ENCODE measurements at regions not wholly inside any gene's neighbourhood (a gene's known extent, or its start where the extent isn't known, plus 50 kb on each side); places are given as distances from the start of the nearest gene placed in this dataset.
"Not testable (repeated sequence)": the region's sequence is repeated elsewhere in the genome, so short reads cannot be mapped to it uniquely, and the experiment has no call there.

GRCh38 chr3:145842294-145842902, 318.6 kb downstream of the PLOD2 start:
- DNase-seq (ENCODE audit: low spot score): no peak

- no peak for DNase-seq (ENCODE audit: low spot score)
Measured at GRCh38 chr3:145843561-145843960, 317.4 kb downstream of the PLOD2 start.

- no peak for DNase-seq (ENCODE audit: low spot score)
Measured at GRCh38 chr3:145849115-145849514, 311.9 kb downstream of the PLOD2 start.

- no peak for DNase-seq (ENCODE audit: low spot score)
Measured at GRCh38 chr3:145854499-145854898, 306.5 kb downstream of the PLOD2 start.

- DNase-seq (ENCODE audit: low spot score): no peak
Measured at GRCh38 chr3:145857956-145858355, 303.0 kb downstream of the PLOD2 start.

- DNase-seq (ENCODE audit: low spot score): no peak
Measured at GRCh38 chr3:145864336-145864735, 296.6 kb downstream of the PLOD2 start.

GRCh38 chr3:145865399-145866018, 295.5 kb downstream of the PLOD2 start:
- no peak for DNase-seq (ENCODE audit: low spot score)

GRCh38 chr3:145869958-145870357, 291.0 kb downstream of the PLOD2 start:
- no peak for DNase-seq (ENCODE audit: low spot score)

GRCh38 chr3:145882436-145882835, 278.5 kb downstream of the PLOD2 start:
- no peak for DNase-seq (ENCODE audit: low spot score)

- DNase-seq (ENCODE audit: low spot score): no peak
Measured at GRCh38 chr3:145889730-145890129, 271.3 kb downstream of the PLOD2 start.

GRCh38 chr3:145892869-145893268, 268.1 kb downstream of the PLOD2 start:
- no peak for DNase-seq (ENCODE audit: low spot score)

- DNase-seq (ENCODE audit: low spot score): no peak
Measured at GRCh38 chr3:145893331-145893730, 267.7 kb downstream of the PLOD2 start.

- no peak for DNase-seq (ENCODE audit: low spot score)
Measured at GRCh38 chr3:145898487-145898886, 262.5 kb downstream of the PLOD2 start.

- DNase-seq (ENCODE audit: low spot score): no peak
Measured at GRCh38 chr3:145899241-145899640, 261.7 kb downstream of the PLOD2 start.

GRCh38 chr3:145900056-145900829, 260.7 kb downstream of the PLOD2 start:
- DNase-seq (ENCODE audit: low spot score): no peak

- DNase-seq (ENCODE audit: low spot score): no peak
Measured at GRCh38 chr3:145902166-145902565, 258.8 kb downstream of the PLOD2 start.

- DNase-seq (ENCODE audit: low spot score): no peak
Measured at GRCh38 chr3:145903472-145904013, 257.4 kb downstream of the PLOD2 start.

GRCh38 chr3:145904138-145904537, 256.8 kb downstream of the PLOD2 start:
- DNase-seq (ENCODE audit: low spot score): no peak

- no peak for DNase-seq (ENCODE audit: low spot score)
Measured at GRCh38 chr3:145906301-145906700, 254.7 kb downstream of the PLOD2 start.

- no peak for DNase-seq (ENCODE audit: low spot score)
Measured at GRCh38 chr3:145906755-145907154, 254.2 kb downstream of the PLOD2 start.

- DNase-seq (ENCODE audit: low spot score): no peak
Measured at GRCh38 chr3:145911016-145911415, 250.0 kb downstream of the PLOD2 start.

GRCh38 chr3:145915787-145916186, 245.2 kb downstream of the PLOD2 start:
- DNase-seq (ENCODE audit: low spot score): no peak

- not testable (repeated sequence) for DNase-seq (ENCODE audit: low spot score)
Measured at GRCh38 chr3:145927736-145928135, 233.2 kb downstream of the PLOD2 start.
